ENCODE measurements at regions not wholly inside any gene's neighbourhood (a gene's known extent, or its start where the extent isn't known, plus 50 kb on each side); places are given as distances from the start of the nearest gene placed in this dataset.

DNA sequence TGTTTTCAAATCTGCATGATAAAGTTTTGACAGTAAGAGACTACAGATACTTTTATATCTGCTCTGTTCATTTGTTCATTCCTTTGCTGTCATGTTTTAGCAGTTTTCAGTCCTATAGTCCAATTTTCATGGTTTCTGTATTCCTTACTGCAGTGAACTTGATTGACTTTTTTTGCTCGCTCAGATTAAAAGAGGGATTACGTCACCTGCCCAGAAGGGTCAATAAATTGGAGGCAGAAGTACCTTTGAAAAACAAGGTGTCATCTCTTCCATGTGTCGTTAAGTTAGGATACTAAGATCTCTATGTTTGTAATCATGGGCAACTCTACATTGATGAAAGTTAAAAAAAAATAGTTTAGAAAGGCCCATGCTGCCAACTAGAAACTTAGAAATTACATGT lies 250.1 kb upstream of the SMIM31 start:
- TF ChIP-seq, protein P1, sequence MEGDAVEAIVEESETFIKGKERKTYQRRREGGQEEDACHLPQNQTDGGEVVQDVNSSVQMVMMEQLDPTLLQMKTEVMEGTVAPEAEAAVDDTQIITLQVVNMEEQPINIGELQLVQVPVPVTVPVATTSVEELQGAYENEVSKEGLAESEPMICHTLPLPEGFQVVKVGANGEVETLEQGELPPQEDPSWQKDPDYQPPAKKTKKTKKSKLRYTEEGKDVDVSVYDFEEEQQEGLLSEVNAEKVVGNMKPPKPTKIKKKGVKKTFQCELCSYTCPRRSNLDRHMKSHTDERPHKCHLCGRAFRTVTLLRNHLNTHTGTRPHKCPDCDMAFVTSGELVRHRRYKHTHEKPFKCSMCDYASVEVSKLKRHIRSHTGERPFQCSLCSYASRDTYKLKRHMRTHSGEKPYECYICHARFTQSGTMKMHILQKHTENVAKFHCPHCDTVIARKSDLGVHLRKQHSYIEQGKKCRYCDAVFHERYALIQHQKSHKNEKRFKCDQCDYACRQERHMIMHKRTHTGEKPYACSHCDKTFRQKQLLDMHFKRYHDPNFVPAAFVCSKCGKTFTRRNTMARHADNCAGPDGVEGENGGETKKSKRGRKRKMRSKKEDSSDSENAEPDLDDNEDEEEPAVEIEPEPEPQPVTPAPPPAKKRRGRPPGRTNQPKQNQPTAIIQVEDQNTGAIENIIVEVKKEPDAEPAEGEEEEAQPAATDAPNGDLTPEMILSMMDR (IDR thresholded peaks at IDR 0.05): no peak
- no peak for TF ChIP-seq POLR2A (IDR thresholded peaks at IDR 0.05)
